Astrocyte (in vitro differentiated cells and primary cell): ENCODE measurements at regions not wholly inside any gene's neighbourhood (a gene's known extent, or its start where the extent isn't known, plus 50 kb on each side); places are given as distances from the start of the nearest gene placed in this dataset.

Source experiments
- CTCF ChIP-seq: IDR thresholded peaks from 2 replicates; pipeline ENCODE4 v1.5.1; 2011; ENCODE audit warnings: low read depth, mild to moderate bottlenecking, inconsistent platforms, low read length, moderate library complexity; ENCODE audit not compliant: insufficient read depth
- EZH2 ChIP-seq: IDR thresholded peaks from 2 replicates; pipeline ENCODE4 v1.6.1; 2012; ENCODE audit warnings: mild to moderate bottlenecking, low read length, inconsistent platforms; ENCODE audit not compliant: insufficient read depth

- TF ChIP-seq CTCF (no peak), EZH2 (no peak)
Measured at GRCh38 chr9:23215688-23216087, 610.4 kb downstream of the ELAVL2 start.
